ENCODE measurements at regions not wholly inside any gene's neighbourhood (a gene's known extent, or its start where the extent isn't known, plus 50 kb on each side); places are given as distances from the start of the nearest gene placed in this dataset.

GRCh38 chr1:163013826-163014600 is 55.1 kb upstream of the RGS4 start:
- DNase-seq (ENCODE audit: low read depth) = peak; percentile 62

- no peak for DNase-seq (ENCODE audit: low read depth)
Observed at GRCh38 chr1:163006051-163006834, 62.9 kb upstream of the RGS4 start.

- DNase-seq (ENCODE audit: low read depth) = no peak
Observed at GRCh38 chr1:162997499-162998285, 71.5 kb upstream of the RGS4 start.

- DNase-seq (ENCODE audit: low read depth) = no peak
Observed at GRCh38 chr1:162996261-162996660, 72.9 kb upstream of the RGS4 start.

- DNase-seq (ENCODE audit: low read depth) = no peak
Observed at GRCh38 chr1:162994921-162995320, 74.2 kb upstream of the RGS4 start.

GRCh38 chr1:162993846-162994245 is 75.3 kb upstream of the RGS4 start:
- DNase-seq (ENCODE audit: low read depth) = no peak

GRCh38 chr1:162992945-162993344 is 76.2 kb upstream of the RGS4 start:
- no peak for DNase-seq (ENCODE audit: low read depth)

- no peak for DNase-seq (ENCODE audit: low read depth)
Observed at GRCh38 chr1:162991444-162991843, 77.7 kb upstream of the RGS4 start.

GRCh38 chr1:162990665-162991064 is 78.5 kb upstream of the RGS4 start:
- no peak for DNase-seq (ENCODE audit: low read depth)

- DNase-seq (ENCODE audit: low read depth) = no peak
Observed at GRCh38 chr1:162988869-162989268, 80.3 kb upstream of the RGS4 start.

GRCh38 chr1:162987866-162988265 is 81.3 kb upstream of the RGS4 start:
- peak; percentile 45 for DNase-seq (ENCODE audit: low read depth)

GRCh38 chr1:162985816-162986435 is 83.2 kb upstream of the RGS4 start:
- no peak for DNase-seq (ENCODE audit: low read depth)

GRCh38 chr1:162984699-162985098 is 84.5 kb upstream of the RGS4 start:
- DNase-seq (ENCODE audit: low read depth) = no peak

GRCh38 chr1:162983671-162984425 is 85.3 kb upstream of the RGS4 start:
- peak; percentile 26 for DNase-seq (ENCODE audit: low read depth)

GRCh38 chr1:162982364-162982763 is 86.8 kb upstream of the RGS4 start:
- DNase-seq (ENCODE audit: low read depth) = no peak

- peak; percentile 42 for DNase-seq (ENCODE audit: low read depth)
Observed at GRCh38 chr1:162977944-162978568, 91.1 kb upstream of the RGS4 start.

GRCh38 chr1:162976628-162977027 is 92.5 kb upstream of the RGS4 start:
- DNase-seq (ENCODE audit: low read depth) = no peak

- DNase-seq (ENCODE audit: low read depth) = no peak
Observed at GRCh38 chr1:162974810-162975209, 94.4 kb upstream of the RGS4 start.

GRCh38 chr1:162973381-162973795 is 95.8 kb upstream of the RGS4 start:
- peak; percentile 74 for DNase-seq (ENCODE audit: low read depth)

- DNase-seq (ENCODE audit: low read depth) = no peak
Observed at GRCh38 chr1:162972773-162973172, 96.4 kb upstream of the RGS4 start.

GRCh38 chr1:162970021-162970420 is 99.1 kb upstream of the RGS4 start:
- DNase-seq (ENCODE audit: low read depth) = no peak

Measured in RPMI7951 (cell line).